Breast epithelium (tissue), 3 donors: ENCODE measurements at regions not wholly inside any gene's neighbourhood (a gene's known extent, or its start where the extent isn't known, plus 50 kb on each side); places are given as distances from the start of the nearest gene placed in this dataset.

Experiments
- POLR2A ChIP-seq: fragments of 450-650 bp; IDR thresholded peaks from one replicate; pipeline ENCODE4 v1.6.1; 2016; ENCODE audit warnings: antibody characterized with exemption, mild to moderate bottlenecking, moderate library complexity
- POLR2AphosphoS5 ChIP-seq, 3 donors: sonication (generic); formaldehyde crosslinking; IDR thresholded peaks; one replicate each; pipeline ENCODE4 v1.6.1; 2017; ENCODE audit warnings: antibody characterized with exemption in 3 of 3
- TF ChIP-seq, protein P1 (sequence below), 3 donors: fragments of 450-650 bp; IDR thresholded peaks; one replicate each; pipeline ENCODE4 v1.5.1; 2016 to 2017; ENCODE audit warnings: antibody characterized with exemption in 3 of 3, mild to moderate bottlenecking in 3 of 3, moderate library complexity in 3 of 3

DNA sequence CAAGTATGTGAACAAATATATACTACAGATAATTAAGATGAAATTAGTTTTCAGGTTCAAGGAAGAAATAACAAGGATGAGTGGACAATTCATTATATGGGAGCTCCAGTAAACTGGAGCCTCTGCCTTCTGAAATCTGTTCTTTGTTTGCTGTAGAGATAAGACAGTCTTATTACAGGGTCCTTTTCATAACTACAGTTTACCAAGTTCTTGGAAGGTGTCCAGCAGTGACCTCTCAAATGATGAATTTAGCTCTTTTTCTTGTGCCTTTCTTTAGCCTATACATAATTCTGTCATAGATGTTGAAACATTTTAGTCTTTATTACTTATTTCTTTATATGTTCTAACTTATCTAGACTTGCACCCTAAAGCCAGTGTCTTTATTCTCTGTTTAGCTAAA lies 89.7 kb upstream of the GBE1 start:
- TF ChIP-seq, protein P1, sequence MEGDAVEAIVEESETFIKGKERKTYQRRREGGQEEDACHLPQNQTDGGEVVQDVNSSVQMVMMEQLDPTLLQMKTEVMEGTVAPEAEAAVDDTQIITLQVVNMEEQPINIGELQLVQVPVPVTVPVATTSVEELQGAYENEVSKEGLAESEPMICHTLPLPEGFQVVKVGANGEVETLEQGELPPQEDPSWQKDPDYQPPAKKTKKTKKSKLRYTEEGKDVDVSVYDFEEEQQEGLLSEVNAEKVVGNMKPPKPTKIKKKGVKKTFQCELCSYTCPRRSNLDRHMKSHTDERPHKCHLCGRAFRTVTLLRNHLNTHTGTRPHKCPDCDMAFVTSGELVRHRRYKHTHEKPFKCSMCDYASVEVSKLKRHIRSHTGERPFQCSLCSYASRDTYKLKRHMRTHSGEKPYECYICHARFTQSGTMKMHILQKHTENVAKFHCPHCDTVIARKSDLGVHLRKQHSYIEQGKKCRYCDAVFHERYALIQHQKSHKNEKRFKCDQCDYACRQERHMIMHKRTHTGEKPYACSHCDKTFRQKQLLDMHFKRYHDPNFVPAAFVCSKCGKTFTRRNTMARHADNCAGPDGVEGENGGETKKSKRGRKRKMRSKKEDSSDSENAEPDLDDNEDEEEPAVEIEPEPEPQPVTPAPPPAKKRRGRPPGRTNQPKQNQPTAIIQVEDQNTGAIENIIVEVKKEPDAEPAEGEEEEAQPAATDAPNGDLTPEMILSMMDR (IDR thresholded peaks at IDR 0.05) = no peak
- TF ChIP-seq POLR2AphosphoS5 (IDR thresholded peaks at IDR 0.05) (no peak), POLR2A (no peak)
